H1 (cell line): ENCODE measurements at regions not wholly inside any gene's neighbourhood (a gene's known extent, or its start where the extent isn't known, plus 50 kb on each side); places are given as distances from the start of the nearest gene placed in this dataset.

Source experiments
- BCL11A ChIP-seq, 2 experiments: IDR thresholded peaks; one replicate each; pipeline ENCODE4 v1.6.1; 2011; ENCODE audit warnings: low read depth in 2 of 2, low read length in 2 of 2, mild to moderate bottlenecking in 2 of 2
- CHD7 ChIP-seq: fragments of 300-600 bp; sonication (generic); IDR thresholded peaks from 2 replicates; pipeline ENCODE4 v1.7.1; 2012; ENCODE audit warnings: low read length, moderate library complexity, mild to moderate bottlenecking, inconsistent platforms; ENCODE audit not compliant: insufficient replicate concordance
- CTCF ChIP-seq, 3 experiments: IDR thresholded peaks; 1 replicate in 2 of 3; 2 replicates in 1 of 3; pipeline versions ENCODE4 v1.5.1 to v1.6.1; 2011; ENCODE audit warnings: low read length in 3 of 3, mild to moderate bottlenecking in 3 of 3, inconsistent platforms in 2 of 3, low read depth in 1 of 3, moderate library complexity in 1 of 3; ENCODE audit not compliant: insufficient read depth in 1 of 3; ENCODE audit errors: control extremely low read depth in 1 of 3
- FOSL1 ChIP-seq: IDR thresholded peaks from 2 replicates; pipeline ENCODE4 v1.6.1; 2011; ENCODE audit warnings: mild to moderate bottlenecking, low read depth, low read length, moderate library complexity; ENCODE audit not compliant: insufficient read depth
- KDM1A ChIP-seq: fragments of 200-600, 300-600 bp; sonication (generic); IDR thresholded peaks from 2 replicates; pipeline ENCODE4 v1.7.1; 2016; ENCODE audit warnings: mild to moderate bottlenecking, low read length, borderline replicate concordance
- KDM4A ChIP-seq: IDR thresholded peaks from one replicate; pipeline ENCODE4 v1.7.1; 2012; ENCODE audit warnings: low read depth, mild to moderate bottlenecking, moderate library complexity, low read length, inconsistent platforms; ENCODE audit not compliant: severe bottlenecking
- RAD21 ChIP-seq, 2 experiments: IDR thresholded peaks in 1 of 2; conservative IDR thresholded peaks in 1 of 2; 2 replicates each; pipeline ENCODE4 v1.6.1; 2011; ENCODE audit warnings: low read depth in 2 of 2, low read length in 2 of 2, improper control_type of control experiment in 1 of 2, inconsistent platforms in 1 of 2, mild to moderate bottlenecking in 1 of 2, moderate library complexity in 1 of 2
- SIRT6 ChIP-seq: IDR thresholded peaks from one replicate; pipeline ENCODE4 v1.7.1; 2012; ENCODE audit warnings: low read length, inconsistent platforms
- TAF1 ChIP-seq: IDR thresholded peaks from 2 replicates; pipeline ENCODE4 v1.6.1; 2011; ENCODE audit warnings: mild to moderate bottlenecking, low read depth, low read length
- YY1 ChIP-seq: IDR thresholded peaks from 2 replicates; pipeline ENCODE4 v1.6.1; 2011; ENCODE audit warnings: low read depth, mild to moderate bottlenecking, low read length

DNA sequence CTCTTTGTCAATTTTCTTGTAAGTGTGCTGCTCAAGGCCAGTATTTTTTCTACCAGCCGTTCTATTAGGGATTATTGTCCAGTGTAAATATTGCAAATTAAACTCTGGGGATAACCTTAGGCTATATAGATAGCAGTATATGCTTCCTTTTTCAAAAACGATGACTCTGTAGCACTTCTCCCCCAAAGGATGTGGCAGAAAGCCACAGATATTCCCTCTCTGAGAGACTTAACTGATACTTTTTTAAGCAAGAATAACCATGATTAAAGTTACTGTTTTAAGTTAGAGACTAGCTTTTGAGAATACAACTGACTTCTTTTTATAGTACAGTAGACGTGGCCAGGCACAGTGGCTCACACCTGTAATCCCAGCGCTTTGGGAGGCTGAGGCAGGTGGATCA lies 130.0 kb downstream of the FHIP1A start (continued):
- no peak for TF ChIP-seq CHD7
- TF ChIP-seq RAD21 (IDR thresholded peaks at IDR 0.05 in 1 of 2, conservative IDR thresholded peaks at IDR 0.05 in 1 of 2; ENCODE audit: low read depth in 2 of 2, low read length in 2 of 2) = no peak
- no peak for TF ChIP-seq YY1
- no peak for TF ChIP-seq TAF1
- no peak for TF ChIP-seq CTCF (IDR thresholded peaks at IDR 0.05; ENCODE audit: control extremely low read depth in 1 of 3, insufficient read depth in 1 of 3, low read depth in 1 of 3, low read length in 3 of 3)
- no peak for TF ChIP-seq KDM4A
- TF ChIP-seq FOSL1 = no peak
- TF ChIP-seq KDM1A = no peak
- no peak for TF ChIP-seq SIRT6
- no peak for TF ChIP-seq BCL11A (IDR thresholded peaks at IDR 0.05; ENCODE audit: low read depth in 2 of 2, low read length in 2 of 2)
